HG03060 (cell line): ENCODE measurements at regions not wholly inside any gene's neighbourhood (a gene's known extent, or its start where the extent isn't known, plus 50 kb on each side); places are given as distances from the start of the nearest gene placed in this dataset.

Experiments used
- ATAC-seq: cut with Tn5 transposase; IDR thresholded peaks from one replicate; pipeline ENCODE4 v1.9.1; 2021; ENCODE audit warnings: low read depth, moderate number of reproducible peaks; ENCODE audit not compliant: unreplicated experiment

- ATAC-seq = no peak
These were observed 187.6 kb upstream of the CST7 start for GRCh38 chr20:24761220-24762065.

DNA sequence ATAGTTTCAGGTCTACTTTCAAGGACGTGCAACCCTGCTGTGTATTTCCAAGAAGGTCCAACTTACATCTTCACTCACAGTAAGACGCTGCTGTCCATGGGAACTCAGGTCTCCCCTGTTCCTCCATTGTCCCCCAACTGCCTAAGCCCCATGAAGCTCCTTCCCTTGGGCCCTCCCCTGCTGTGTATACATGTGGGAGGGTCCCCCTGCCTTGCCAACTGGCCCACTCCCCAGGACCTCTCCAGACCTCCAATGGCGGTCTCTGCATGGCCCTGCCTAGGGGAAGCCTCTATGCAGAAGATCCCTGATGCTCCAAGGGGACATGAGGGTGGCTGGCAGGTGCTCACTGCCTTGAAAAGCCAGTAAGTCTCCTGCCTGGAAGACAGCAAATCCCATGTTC lies 186.7 kb upstream of the CST7 start:
- no peak for ATAC-seq

DNA sequence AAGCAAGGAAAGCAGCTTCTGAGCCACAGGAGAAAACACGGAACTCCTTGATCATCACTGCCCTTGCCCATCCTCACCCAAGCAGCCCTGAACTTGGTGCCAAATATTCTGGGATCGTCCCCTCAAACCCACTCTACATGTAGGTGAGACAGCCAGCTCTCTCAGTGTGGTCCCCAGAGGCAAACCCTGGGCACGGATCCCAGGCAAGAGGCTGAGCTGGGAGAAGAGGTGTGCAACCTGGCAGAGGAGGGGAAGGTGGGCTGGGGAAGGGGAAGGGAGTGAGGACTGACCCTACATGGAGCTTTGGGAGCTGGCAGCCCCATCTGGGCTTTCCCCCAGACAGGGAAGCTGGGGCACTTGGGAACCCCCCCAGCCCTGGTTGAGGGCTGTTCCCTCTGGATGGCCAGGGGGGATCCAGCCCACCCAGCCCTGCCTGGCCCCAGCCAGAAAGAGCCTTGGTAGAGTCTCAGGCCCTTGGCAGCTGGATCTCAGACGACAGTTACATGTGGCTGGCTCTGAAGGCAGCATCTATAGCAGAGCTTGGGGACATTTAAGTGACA lies 186.2 kb upstream of the CST7 start:
- ATAC-seq = no peak

DNA sequence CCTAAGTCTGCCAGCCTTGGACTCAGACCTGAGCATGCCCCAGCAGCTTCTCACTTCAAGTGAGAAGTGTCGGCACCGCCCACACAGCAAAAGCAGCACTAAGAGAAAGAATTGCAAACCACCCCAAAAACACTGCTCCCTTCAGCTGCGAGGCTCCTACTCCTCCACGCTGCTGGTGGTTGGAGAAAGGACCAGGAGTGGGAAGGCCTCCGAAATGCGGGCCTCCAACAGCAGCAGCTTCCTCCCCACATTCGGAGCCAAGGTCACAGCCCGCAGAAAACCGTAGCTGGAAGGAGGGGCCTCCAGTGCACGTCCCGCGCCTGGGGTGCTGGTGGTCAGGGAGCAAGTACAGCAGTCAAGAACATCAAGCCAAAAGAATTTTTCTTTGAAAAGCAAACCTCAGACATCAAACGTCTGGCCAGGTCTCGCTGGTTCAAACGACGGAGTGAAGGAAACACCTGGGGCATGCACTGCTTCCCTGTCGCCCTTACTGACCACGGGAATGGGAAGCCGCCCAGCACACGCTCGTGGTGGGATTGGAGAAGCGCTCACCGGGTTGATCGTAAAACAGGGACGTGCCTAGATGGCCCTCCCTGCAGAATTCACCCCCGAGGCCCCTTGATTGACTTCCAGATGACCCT lies 185.6 kb upstream of the CST7 start:
- ATAC-seq = no peak

GRCh38 chr20:24764027-24764793 lies 184.9 kb upstream of the CST7 start:
- no peak for ATAC-seq

GRCh38 chr20:24764794-24765202 lies 184.3 kb upstream of the CST7 start:
- ATAC-seq = no peak

- ATAC-seq = no peak
These were observed 183.5 kb upstream of the CST7 start for GRCh38 chr20:24765316-24766142.

- ATAC-seq = no peak
These were observed 182.9 kb upstream of the CST7 start for GRCh38 chr20:24766143-24766527.

GRCh38 chr20:24766826-24767622 lies 182.0 kb upstream of the CST7 start:
- ATAC-seq = no peak

DNA sequence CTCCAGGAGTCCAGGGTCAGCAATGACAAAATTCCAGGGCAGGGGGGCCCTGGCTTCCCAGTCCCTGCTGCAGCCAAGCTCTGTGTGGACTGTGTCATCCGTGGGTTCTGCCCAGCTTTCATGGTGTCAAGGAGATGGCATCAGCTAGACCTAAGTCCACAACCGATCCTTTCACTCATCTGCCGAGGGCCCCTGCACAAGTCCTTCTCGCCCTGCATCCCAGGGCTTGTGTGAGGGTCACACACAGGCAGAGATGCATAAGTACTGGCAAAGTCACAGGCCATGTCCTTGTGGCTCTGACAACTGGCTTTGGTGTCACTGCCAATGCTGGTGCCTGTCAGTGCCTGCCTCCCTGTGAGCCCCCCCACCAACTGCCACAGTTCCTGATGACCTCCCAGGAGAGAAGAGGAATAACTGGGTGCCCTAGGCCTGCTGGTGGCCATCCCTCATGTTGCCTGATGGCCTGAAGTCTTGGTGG lies 181.4 kb upstream of the CST7 start:
- no peak for ATAC-seq

DNA sequence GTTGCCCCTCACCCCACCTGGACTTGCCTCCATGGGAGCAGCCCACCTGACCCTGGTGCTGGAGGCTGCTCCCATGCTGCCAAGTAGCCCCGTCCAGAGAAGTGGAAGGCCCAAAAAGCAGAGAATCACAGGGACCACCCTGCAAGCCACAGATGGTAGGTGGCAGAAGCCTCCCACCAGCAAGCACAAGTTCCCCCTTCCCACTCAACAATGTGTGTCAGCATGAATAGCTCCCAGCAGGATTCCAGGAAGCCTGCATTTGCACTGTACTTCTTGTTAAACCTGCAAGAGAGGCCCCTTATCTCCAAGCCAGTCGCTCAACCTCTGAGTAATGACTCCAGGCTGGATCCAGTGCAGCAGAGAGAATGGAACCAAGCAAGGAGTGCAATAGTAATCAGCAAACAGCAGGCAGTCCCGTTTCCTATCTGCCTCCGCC lies 180.8 kb upstream of the CST7 start:
- no peak for ATAC-seq

- no peak for ATAC-seq
These were observed 180.1 kb upstream of the CST7 start for GRCh38 chr20:24768713-24769601.

- ATAC-seq = no peak
These were observed 179.0 kb upstream of the CST7 start for GRCh38 chr20:24769878-24770627.

DNA sequence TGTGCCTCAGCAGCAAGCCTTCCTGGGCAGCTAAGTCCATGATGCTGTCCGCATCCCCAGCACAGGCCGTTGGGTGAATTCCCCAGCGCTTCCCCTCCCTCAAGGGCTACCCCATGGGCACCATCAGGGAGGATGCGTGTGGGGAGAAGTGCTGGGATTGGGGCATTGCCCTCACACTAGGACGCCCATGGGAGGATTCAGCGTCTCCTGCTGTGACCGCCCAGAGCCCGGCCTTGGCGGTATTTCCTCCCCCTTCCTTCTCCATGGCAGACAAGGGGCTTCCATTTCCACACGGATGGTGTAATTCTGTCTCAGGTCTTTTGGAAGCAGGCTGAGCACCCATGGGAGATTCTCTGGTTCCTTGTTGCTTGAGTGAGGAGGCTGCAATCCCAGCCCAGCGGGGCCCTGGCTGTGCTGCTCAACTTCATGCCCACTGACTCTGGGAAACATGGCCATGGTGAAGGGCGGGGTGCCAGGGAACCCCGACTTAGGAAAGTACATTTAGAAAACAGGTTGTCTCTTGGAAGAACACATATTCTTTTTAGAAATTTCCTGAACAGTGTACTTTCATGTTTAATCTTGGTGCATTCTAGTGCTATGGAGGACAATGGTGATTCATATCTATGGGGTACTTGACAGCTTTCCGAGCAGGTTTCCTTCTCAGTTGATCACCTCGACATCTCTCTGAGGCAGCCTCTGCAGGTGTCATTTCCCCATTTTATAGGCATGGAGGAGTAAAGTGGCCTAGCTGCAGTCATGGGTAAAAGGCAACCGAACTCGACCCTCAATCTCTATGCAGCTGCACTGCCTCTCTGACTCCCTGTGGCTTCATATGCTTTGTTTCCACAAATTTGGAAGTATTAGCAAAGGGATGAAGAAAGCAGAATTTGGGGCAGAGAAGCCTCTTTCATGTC lies 178.2 kb upstream of the CST7 start:
- no peak for ATAC-seq

GRCh38 chr20:24771542-24772061 lies 177.5 kb upstream of the CST7 start:
- ATAC-seq = no peak

- no peak for ATAC-seq
These were observed 176.4 kb upstream of the CST7 start for GRCh38 chr20:24772667-24773066.
